Fibroblast of lung (primary cell): ENCODE measurements at regions not wholly inside any gene's neighbourhood (a gene's known extent, or its start where the extent isn't known, plus 50 kb on each side); places are given as distances from the start of the nearest gene placed in this dataset.

Experiments used
- DNase-seq, 2 donors: peaks; one replicate each; pipeline versions ENCODE4 v3.0.0 to v3.0.0-alpha.2; 2010; ENCODE audit warnings: low read depth in 2 of 2
- H2AFZ ChIP-seq: 2 replicates; pipeline ENCODE4 v1.5.1; 2012; ENCODE audit warnings: low read length, control low read depth, inconsistent platforms
- H3K27ac ChIP-seq: 2 replicates; pipeline ENCODE4 v1.5.1; 2011; ENCODE audit warnings: low read length, control low read depth; ENCODE audit not compliant: insufficient read depth
- H3K27me3 ChIP-seq: 2 replicates; pipeline ENCODE4 v1.5.1; 2011; ENCODE audit warnings: mild to moderate bottlenecking, low read length; ENCODE audit not compliant: control insufficient read depth, insufficient read depth
- H3K36me3 ChIP-seq: 2 replicates; pipeline ENCODE4 v1.5.1; 2011; ENCODE audit warnings: low read length; ENCODE audit not compliant: control insufficient read depth, insufficient read depth
- H3K4me1 ChIP-seq: 2 replicates; pipeline ENCODE4 v1.5.1; 2011; ENCODE audit warnings: low read length; ENCODE audit not compliant: control insufficient read depth, insufficient read depth; ENCODE audit errors: extremely low read depth
- H3K4me2 ChIP-seq: 2 replicates; pipeline ENCODE4 v1.5.1; 2011; ENCODE audit warnings: low read length, control low read depth; ENCODE audit not compliant: insufficient read depth; ENCODE audit errors: extremely low read depth
- H3K4me3 ChIP-seq, 4 experiments: fragments of 200-600 bp in 1 of 4; sonication (generic) in 1 of 4; replicated peaks in 1 of 4; 2 replicates each; pipeline ENCODE4 v1.5.1; 2011 to 2016; ENCODE audit warnings: low read length in 4 of 4, low read depth in 3 of 4, mild to moderate bottlenecking in 3 of 4, control low read depth in 2 of 4, inconsistent platforms in 1 of 4, mixed read lengths in 1 of 4; ENCODE audit not compliant: insufficient read depth in 1 of 4; ENCODE audit errors: control extremely low read depth in 1 of 4
- H3K79me2 ChIP-seq: 2 replicates; pipeline ENCODE4 v1.5.1; 2012; ENCODE audit warnings: mild to moderate bottlenecking, low read length, inconsistent platforms; ENCODE audit not compliant: control insufficient read depth, insufficient read depth
- H3K9ac ChIP-seq: 2 replicates; pipeline ENCODE4 v1.5.1; 2011; ENCODE audit warnings: mild to moderate bottlenecking, low read length, control low read depth; ENCODE audit not compliant: insufficient read depth
- H3K9me3 ChIP-seq: 2 replicates; pipeline ENCODE4 v1.5.1; 2012; ENCODE audit warnings: low read depth, low read length; ENCODE audit not compliant: control insufficient read depth, insufficient read depth
- H4K20me1 ChIP-seq: 2 replicates; pipeline ENCODE4 v1.5.1; 2011; ENCODE audit warnings: low read length; ENCODE audit not compliant: control insufficient read depth, insufficient read depth; ENCODE audit errors: extremely low read depth
- EZH2 ChIP-seq: IDR thresholded peaks from 2 replicates; pipeline ENCODE4 v1.5.1; 2012; ENCODE audit warnings: low read length, control low read depth, mild to moderate bottlenecking; ENCODE audit errors: missing control alignments
- TF ChIP-seq, protein P1 (sequence below), 2 donors: IDR thresholded peaks in 1 of 2; conservative IDR thresholded peaks in 1 of 2; 1 replicate in 1 of 2; 2 replicates in 1 of 2; pipeline ENCODE4 v1.5.1; 2011 to 2012; ENCODE audit warnings: low read length in 2 of 2, control low read depth in 1 of 2, inconsistent platforms in 1 of 2, low read depth in 1 of 2, mild to moderate bottlenecking in 1 of 2

DNA sequence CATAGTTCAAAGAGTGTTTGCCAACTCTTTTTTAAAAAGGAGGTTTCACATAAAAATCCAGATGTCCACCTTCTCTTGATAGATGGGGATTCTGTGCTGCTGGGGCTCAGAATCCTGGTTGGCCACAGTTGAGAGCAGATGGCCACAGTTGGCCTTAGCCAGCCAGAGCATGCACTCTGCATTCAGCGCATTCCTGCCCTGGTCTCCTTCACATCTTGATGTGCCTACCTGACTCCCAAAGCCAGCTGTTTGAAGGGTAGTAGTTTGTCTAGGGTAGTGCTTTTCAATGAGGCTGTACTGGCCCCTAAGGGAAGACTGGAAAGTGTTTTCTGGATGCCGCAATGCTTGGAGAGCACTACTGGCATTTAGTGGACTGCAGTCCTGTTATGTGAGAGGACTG lies 208.1 kb upstream of the HDAC9 start:
- Histone ChIP-seq H3K9ac (no peak overlapping the region), H3K36me3 (no peaks in the 10 kb centered on the region), H3K27ac (no peak overlapping the region), H3K27me3 (no peaks in the 10 kb centered on the region), H4K20me1 (no peaks in the 10 kb centered on the region), H3K9me3 (no peaks in the 10 kb centered on the region), H2AFZ (no peak overlapping the region), H3K4me2 (no peak overlapping the region), H3K4me3 (no peak overlapping the region), H3K79me2 (no peaks in the 10 kb centered on the region), H3K4me1 (no peaks in the 10 kb centered on the region)
- no peak for TF ChIP-seq EZH2
- TF ChIP-seq, protein P1, sequence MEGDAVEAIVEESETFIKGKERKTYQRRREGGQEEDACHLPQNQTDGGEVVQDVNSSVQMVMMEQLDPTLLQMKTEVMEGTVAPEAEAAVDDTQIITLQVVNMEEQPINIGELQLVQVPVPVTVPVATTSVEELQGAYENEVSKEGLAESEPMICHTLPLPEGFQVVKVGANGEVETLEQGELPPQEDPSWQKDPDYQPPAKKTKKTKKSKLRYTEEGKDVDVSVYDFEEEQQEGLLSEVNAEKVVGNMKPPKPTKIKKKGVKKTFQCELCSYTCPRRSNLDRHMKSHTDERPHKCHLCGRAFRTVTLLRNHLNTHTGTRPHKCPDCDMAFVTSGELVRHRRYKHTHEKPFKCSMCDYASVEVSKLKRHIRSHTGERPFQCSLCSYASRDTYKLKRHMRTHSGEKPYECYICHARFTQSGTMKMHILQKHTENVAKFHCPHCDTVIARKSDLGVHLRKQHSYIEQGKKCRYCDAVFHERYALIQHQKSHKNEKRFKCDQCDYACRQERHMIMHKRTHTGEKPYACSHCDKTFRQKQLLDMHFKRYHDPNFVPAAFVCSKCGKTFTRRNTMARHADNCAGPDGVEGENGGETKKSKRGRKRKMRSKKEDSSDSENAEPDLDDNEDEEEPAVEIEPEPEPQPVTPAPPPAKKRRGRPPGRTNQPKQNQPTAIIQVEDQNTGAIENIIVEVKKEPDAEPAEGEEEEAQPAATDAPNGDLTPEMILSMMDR (conservative IDR thresholded peaks at IDR 0.05 in 1 of 2, IDR thresholded peaks at IDR 0.05 in 1 of 2; ENCODE audit: low read depth in 1 of 2, low read length in 2 of 2): no peak
- DNase-seq: no peak

DNA sequence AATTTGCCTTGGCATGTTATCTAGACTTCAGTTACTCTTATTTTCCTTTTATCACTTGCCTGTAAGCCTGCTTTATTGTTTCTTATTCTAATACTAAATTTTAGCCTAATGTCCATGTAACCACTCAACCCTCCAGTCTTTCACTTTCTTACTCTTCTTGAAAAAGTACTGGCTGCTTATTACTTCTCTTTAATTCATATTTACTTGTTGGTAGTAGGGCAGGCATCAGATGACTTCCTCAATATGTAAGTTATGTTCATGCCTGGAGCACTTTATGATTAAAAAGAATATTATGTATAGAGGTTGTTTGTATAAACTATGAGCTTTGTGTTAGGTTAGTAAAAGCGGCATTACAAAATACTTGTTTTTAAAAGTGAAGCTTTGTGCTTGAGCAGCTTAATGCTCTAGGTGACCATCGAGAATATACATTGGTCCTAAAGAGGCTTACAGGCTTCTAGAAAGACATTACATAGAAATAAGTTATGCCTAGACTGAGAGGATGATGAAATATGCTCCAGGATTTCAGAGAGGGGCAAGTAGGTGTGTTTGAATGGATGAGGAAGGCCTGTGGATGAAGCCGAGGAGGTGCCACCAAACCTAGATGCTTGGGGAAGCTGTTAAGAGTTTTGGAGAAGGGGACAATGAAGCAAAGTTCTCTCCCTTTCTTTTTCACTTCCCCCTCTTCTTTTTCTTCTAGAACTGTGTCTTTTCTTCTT lies 207.1 kb upstream of the HDAC9 start:
- H4K20me1 ChIP-seq: no peaks in the 10 kb centered on the region
- no peaks in the 10 kb centered on the region for H3K36me3 ChIP-seq
- H3K4me2 ChIP-seq: no peak overlapping the region
- H2AFZ ChIP-seq: no peak overlapping the region
- H3K27me3 ChIP-seq: no peaks in the 10 kb centered on the region
- no peaks in the 10 kb centered on the region for H3K9me3 ChIP-seq
- no peak overlapping the region for H3K27ac ChIP-seq
- no peaks in the 10 kb centered on the region for H3K4me1 ChIP-seq
- H3K9ac ChIP-seq: no peak overlapping the region
- H3K4me3 ChIP-seq: no peak overlapping the region
- TF ChIP-seq, protein P1 (conservative IDR thresholded peaks at IDR 0.05 in 1 of 2, IDR thresholded peaks at IDR 0.05 in 1 of 2; ENCODE audit: low read depth in 1 of 2, low read length in 2 of 2): no peak
- TF ChIP-seq EZH2: no peak
- no peaks in the 10 kb centered on the region for H3K79me2 ChIP-seq
- no peak for DNase-seq

DNA sequence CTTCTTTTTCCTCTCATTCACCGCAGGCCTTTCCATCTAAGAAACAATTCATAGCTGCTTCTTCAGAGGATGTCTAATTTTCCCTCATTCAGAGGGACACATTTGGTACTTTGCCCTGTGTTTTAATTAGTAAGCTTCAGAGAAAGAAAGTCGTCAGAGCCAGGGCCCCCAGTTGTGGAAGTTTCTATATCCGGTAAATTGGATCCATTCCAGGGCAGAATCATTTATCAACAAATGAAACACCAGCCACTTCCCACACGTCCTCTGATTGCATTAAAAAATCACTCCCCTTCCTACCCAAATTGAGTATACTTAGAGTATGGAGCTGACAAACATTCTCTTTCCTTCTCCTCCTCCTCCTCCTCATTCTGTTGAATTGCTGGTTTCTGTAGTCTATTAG lies 205.8 kb upstream of the HDAC9 start:
- no peak for TF ChIP-seq EZH2
- TF ChIP-seq, protein P1 (conservative IDR thresholded peaks at IDR 0.05 in 1 of 2, IDR thresholded peaks at IDR 0.05 in 1 of 2; ENCODE audit: low read depth in 1 of 2, low read length in 2 of 2): no peak
- Histone ChIP-seq H3K27ac (no peak overlapping the region), H3K4me3 (no peak overlapping the region), H3K36me3 (no peaks in the 10 kb centered on the region), H3K9ac (no peak overlapping the region), H3K4me2 (no peak overlapping the region), H3K27me3 (no peaks in the 10 kb centered on the region), H3K9me3 (no peaks in the 10 kb centered on the region), H4K20me1 (no peaks in the 10 kb centered on the region), H3K4me1 (no peaks in the 10 kb centered on the region), H3K79me2 (no peaks in the 10 kb centered on the region), H2AFZ (no peak overlapping the region)
- peak in 1 of 2 donors; percentile 10 for DNase-seq
